Neural cell (in vitro differentiated cells): ENCODE measurements at regions not wholly inside any gene's neighbourhood (a gene's known extent, or its start where the extent isn't known, plus 50 kb on each side); places are given as distances from the start of the nearest gene placed in this dataset.

Experiments
- EZH2 ChIP-seq: fragments of 200-600, 300-800 bp; shearing (Covaris generic), sonication (generic); IDR thresholded peaks from 2 replicates; pipeline ENCODE4 v1.6.1; 2014; ENCODE audit warnings: antibody characterized with exemption, low read length, borderline replicate concordance, mild to moderate bottlenecking; ENCODE audit not compliant: insufficient read depth, poor library complexity, severe bottlenecking
- TF ChIP-seq, protein P1 (sequence below): fragments of 450-650 bp; IDR thresholded peaks from 2 replicates; pipeline ENCODE4 v1.5.1; 2014; ENCODE audit warnings: antibody characterized with exemption, mild to moderate bottlenecking, moderate library complexity; ENCODE audit not compliant: poor library complexity, severe bottlenecking

DNA sequence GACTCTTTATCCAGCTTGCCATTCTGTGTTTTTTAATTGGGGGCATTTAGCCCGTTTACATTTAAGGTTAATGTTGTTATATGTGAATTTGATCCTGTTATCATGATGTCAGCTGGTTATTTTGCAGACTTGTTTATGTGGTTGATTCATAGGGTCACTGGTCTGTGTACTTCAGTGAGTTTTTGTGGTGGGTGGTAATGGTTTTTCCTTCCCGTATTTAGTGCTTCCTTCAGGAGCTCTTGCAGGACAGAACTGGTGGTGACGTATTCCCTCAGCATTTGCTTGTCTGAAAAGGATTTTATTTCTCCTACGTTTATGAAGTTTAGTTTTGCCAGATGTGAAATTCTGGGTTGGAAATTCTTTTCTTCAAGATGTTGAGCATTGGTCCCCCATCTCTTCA lies 381.1 kb downstream of the MAN2A1 start:
- no peak for TF ChIP-seq EZH2
- TF ChIP-seq, protein P1, sequence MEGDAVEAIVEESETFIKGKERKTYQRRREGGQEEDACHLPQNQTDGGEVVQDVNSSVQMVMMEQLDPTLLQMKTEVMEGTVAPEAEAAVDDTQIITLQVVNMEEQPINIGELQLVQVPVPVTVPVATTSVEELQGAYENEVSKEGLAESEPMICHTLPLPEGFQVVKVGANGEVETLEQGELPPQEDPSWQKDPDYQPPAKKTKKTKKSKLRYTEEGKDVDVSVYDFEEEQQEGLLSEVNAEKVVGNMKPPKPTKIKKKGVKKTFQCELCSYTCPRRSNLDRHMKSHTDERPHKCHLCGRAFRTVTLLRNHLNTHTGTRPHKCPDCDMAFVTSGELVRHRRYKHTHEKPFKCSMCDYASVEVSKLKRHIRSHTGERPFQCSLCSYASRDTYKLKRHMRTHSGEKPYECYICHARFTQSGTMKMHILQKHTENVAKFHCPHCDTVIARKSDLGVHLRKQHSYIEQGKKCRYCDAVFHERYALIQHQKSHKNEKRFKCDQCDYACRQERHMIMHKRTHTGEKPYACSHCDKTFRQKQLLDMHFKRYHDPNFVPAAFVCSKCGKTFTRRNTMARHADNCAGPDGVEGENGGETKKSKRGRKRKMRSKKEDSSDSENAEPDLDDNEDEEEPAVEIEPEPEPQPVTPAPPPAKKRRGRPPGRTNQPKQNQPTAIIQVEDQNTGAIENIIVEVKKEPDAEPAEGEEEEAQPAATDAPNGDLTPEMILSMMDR, result no peak
